A673 (cell line): ENCODE measurements at regions not wholly inside any gene's neighbourhood (a gene's known extent, or its start where the extent isn't known, plus 50 kb on each side); places are given as distances from the start of the nearest gene placed in this dataset.

ENCODE experiments used
- BruUV-seq: library from RNA; stranded (reverse); fragments of 400-500 nt; replicated peaks from 2 replicates; lab custom pipeline; 2021; lab: Mats Ljungman, UMichigan
- CTCF ChIA-PET: fragments of 300-600 bp; sonication (Branson Sonifier 250); formaldehyde crosslinking; loops from one replicate; lab custom pipeline; 2022; ENCODE audit warnings: antibody characterized with exemption; lab: Charles Lee
- POLR2A ChIA-PET: fragments of 300-600 bp; sonication (Branson Sonifier 250); formaldehyde crosslinking; loops from one replicate; lab custom pipeline; 2022; ENCODE audit warnings: antibody characterized with exemption; ENCODE audit not compliant: low non-redundant PET; lab: Charles Lee
- DNase-seq: peaks from one replicate; pipeline ENCODE4 v3.0.0-alpha.2; 2015; ENCODE audit warnings: low spot score
- H3K27ac ChIP-seq: fragments of 200-600 bp; sonication (generic); 2 replicates; pipeline ENCODE4 v1.5.1; 2016; ENCODE audit warnings: mixed run types, low read depth, mild to moderate bottlenecking, mixed read lengths, antibody characterized with exemption, low read length; ENCODE audit not compliant: poor library complexity, severe bottlenecking
- H3K27me3 ChIP-seq: fragments of 200-600 bp; sonication (generic); replicated peaks from 2 replicates; pipeline ENCODE4 v1.6.1; 2017; ENCODE audit warnings: mixed run types, low read depth, mild to moderate bottlenecking, mixed read lengths, antibody characterized with exemption, low read length; ENCODE audit not compliant: insufficient read depth, poor library complexity
- H3K36me3 ChIP-seq: fragments of 200-600 bp; sonication (generic); 2 replicates; pipeline ENCODE4 v1.6.1; 2016; ENCODE audit warnings: mixed run types, mild to moderate bottlenecking, mixed read lengths, antibody characterized with exemption, low read length; ENCODE audit not compliant: insufficient read depth, poor library complexity, severe bottlenecking
- H3K4me1 ChIP-seq: fragments of 200-600 bp; sonication (generic); 2 replicates; pipeline ENCODE4 v1.6.1; 2017; ENCODE audit warnings: mixed run types, mild to moderate bottlenecking, mixed read lengths, antibody characterized with exemption, low read length; ENCODE audit not compliant: insufficient read depth, poor library complexity, severe bottlenecking
- H3K4me3 ChIP-seq: fragments of 200-600 bp; sonication (generic); 2 replicates; pipeline ENCODE4 v1.5.1; 2016; ENCODE audit warnings: low read depth, mixed run types, mild to moderate bottlenecking, mixed read lengths, low read length; ENCODE audit not compliant: poor library complexity, severe bottlenecking
- H3K9me3 ChIP-seq: fragments of 200-600 bp; sonication (generic); 2 replicates; pipeline ENCODE4 v1.6.1; 2016; ENCODE audit warnings: mixed run types, low read depth, mild to moderate bottlenecking, mixed read lengths, antibody characterized with exemption, low read length; ENCODE audit not compliant: poor library complexity, severe bottlenecking
- CTCF ChIP-seq: fragments of 300-800, 200-600 bp; sonication (generic); conservative IDR thresholded peaks from 2 replicates; pipeline ENCODE4 v1.5.1; 2017; ENCODE audit warnings: low read depth, mild to moderate bottlenecking, antibody characterized with exemption, low read length, moderate library complexity, mixed read lengths
- EZH2 ChIP-seq: fragments of 200-600 bp; sonication (generic); IDR thresholded peaks from 2 replicates; pipeline ENCODE4 v1.6.1; 2017; ENCODE audit warnings: borderline replicate concordance, low read depth, mild to moderate bottlenecking, mixed read lengths, antibody characterized with exemption, low read length; ENCODE audit not compliant: poor library complexity, severe bottlenecking
- intact Hi-C: fragments of 100-400 bp; cut with micrococcal nuclease; formaldehyde crosslinking; loops from one replicate; pipeline ENCODE4 v1.10.0; 2022; ENCODE audit not compliant: unreplicated experiment

- no peak for DNase-seq
- no peaks in the 10 kb centered on the region for H3K36me3 ChIP-seq
- no peak overlapping the region for H3K4me3 ChIP-seq
- ChIA-PET POLR2A (interaction anchor here (0.5 kb wide), 1 partner anchor 716 kb away, joined by 12 read pairs; no protein-coding TSS in a partner anchor), CTCF (interaction anchor here (0.5 to 1.5 kb wide), 6 partner anchors 11 to 1334 kb away, joined by 3 to 6 read pairs (median 4); no protein-coding TSS in a partner anchor)
- intact Hi-C loops: loop anchor here (2.0 to 10.0 kb wide), 4 partner anchors 333 to 1227 kb away; no protein-coding TSS in a partner anchor
- no TSS peak for BruUV-seq
- H3K27me3 ChIP-seq: no peaks in the 10 kb centered on the region
- H3K9me3 ChIP-seq: no peaks in the 10 kb centered on the region
- no peak for TF ChIP-seq EZH2
- TF ChIP-seq CTCF: no peak; the same call in 1 of the 2 replicates
- H3K27ac ChIP-seq: no peak overlapping the region
- no peaks in the 10 kb centered on the region for H3K4me1 ChIP-seq
These were observed 52.1 kb upstream of the CTLA4 start for GRCh38 chr2:203815541-203815898.

GRCh38 chr2:203817147-203817546 lies 50.4 kb upstream of the CTLA4 start:
- no peak for TF ChIP-seq EZH2
- TF ChIP-seq CTCF: no peak
- BruUV-seq: no TSS peak
- CTCF ChIA-PET: no interaction called here

More at GRCh38 chr2:203817147-203817546, 50.4 kb upstream of the CTLA4 start:
- Histone ChIP-seq H3K4me1 (no peaks in the 10 kb centered on the region), H3K27me3 (no peaks in the 10 kb centered on the region), H3K27ac (no peak overlapping the region), H3K4me3 (no peak overlapping the region), H3K9me3 (no peaks in the 10 kb centered on the region), H3K36me3 (no peaks in the 10 kb centered on the region)
- POLR2A ChIA-PET: no interaction called here
- intact Hi-C loops: loop anchor here (5.0 to 10.0 kb wide), 3 partner anchors 335 to 985 kb away; no protein-coding TSS in a partner anchor
- no peak for DNase-seq
